ENCODE measurements at regions not wholly inside any gene's neighbourhood (a gene's known extent, or its start where the extent isn't known, plus 50 kb on each side); places are given as distances from the start of the nearest gene placed in this dataset.

DNA sequence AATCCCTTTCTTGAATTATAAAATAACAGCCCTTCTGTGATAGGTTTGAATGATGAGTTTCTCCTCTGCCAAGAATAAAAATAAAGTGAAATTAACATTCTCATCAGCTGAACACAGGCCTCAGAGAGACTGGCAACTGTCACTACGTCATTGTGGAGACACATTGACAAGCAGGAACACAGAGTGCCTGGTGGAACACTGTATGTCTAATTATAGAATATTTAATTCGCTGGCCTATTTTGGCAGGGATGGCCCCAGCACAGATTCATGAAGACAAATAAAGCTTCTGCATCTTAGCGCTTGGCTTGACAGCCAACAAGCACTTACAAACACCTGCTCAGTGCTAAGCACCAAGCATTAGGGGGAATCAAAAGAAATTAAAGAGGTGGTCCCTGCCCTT is 52.0 kb upstream of the SMYD2 start:
- H3K4me1 ChIP-seq (ENCODE audit: insufficient read depth, low read length): peaks cover 4% of the 10 kb centered on the region
- H4K20me1 ChIP-seq (ENCODE audit: insufficient read depth, low read length): no peaks in the 10 kb centered on the region
- H3K27ac ChIP-seq (ENCODE audit: low read depth, low read length): no peak overlapping the region
- no peak overlapping the region for H3K4me2 ChIP-seq (ENCODE audit: insufficient read depth, low read length)
- TF ChIP-seq CTCF (IDR thresholded peaks at IDR 0.05; ENCODE audit: extremely low read depth, low read depth, low read length): no peak
- no peaks in the 10 kb centered on the region for H3K36me3 ChIP-seq (ENCODE audit: insufficient read depth, low read length)
- peaks cover 3% of the 10 kb centered on the region for H3K27me3 ChIP-seq (ENCODE audit: insufficient read depth, low read length)
- no peaks in the 10 kb centered on the region for H3K79me2 ChIP-seq (ENCODE audit: insufficient read depth, low read length)
- H3K9me3 ChIP-seq (ENCODE audit: low read depth, low read length): no peaks in the 10 kb centered on the region
- no peak for DNase-seq (ENCODE audit: insufficient read length, low spot score, missing footprints)
- H3K4me3 ChIP-seq (ENCODE audit: insufficient read depth, low read length): no peak overlapping the region
- H2AFZ ChIP-seq (ENCODE audit: low read length): no peak overlapping the region

- H4K20me1 ChIP-seq (ENCODE audit: insufficient read depth, low read length): no peaks in the 10 kb centered on the region
- peaks cover under 1% of the 10 kb centered on the region for H3K4me1 ChIP-seq (ENCODE audit: insufficient read depth, low read length)
- no peaks in the 10 kb centered on the region for H3K79me2 ChIP-seq (ENCODE audit: insufficient read depth, low read length)
- no peak for TF ChIP-seq CTCF (IDR thresholded peaks at IDR 0.05; ENCODE audit: extremely low read depth, low read depth, low read length)
- H3K9me3 ChIP-seq (ENCODE audit: low read depth, low read length): no peaks in the 10 kb centered on the region
- H3K27ac ChIP-seq (ENCODE audit: low read depth, low read length): no peak overlapping the region
- H2AFZ ChIP-seq (ENCODE audit: low read length): no peak overlapping the region
- peaks cover 3% of the 10 kb centered on the region for H3K27me3 ChIP-seq (ENCODE audit: insufficient read depth, low read length)
- H3K4me2 ChIP-seq (ENCODE audit: insufficient read depth, low read length): no peak overlapping the region
- no peak for DNase-seq (ENCODE audit: insufficient read length, low spot score, missing footprints)
- H3K36me3 ChIP-seq (ENCODE audit: insufficient read depth, low read length): no peaks in the 10 kb centered on the region
- H3K4me3 ChIP-seq (ENCODE audit: insufficient read depth, low read length): no peak overlapping the region
Observed at GRCh38 chr1:214229736-214230135, 51.2 kb upstream of the SMYD2 start.

Data from osteoblast (primary cell).